Fibroblast of the aortic adventitia (primary cell): ENCODE measurements at regions not wholly inside any gene's neighbourhood (a gene's known extent, or its start where the extent isn't known, plus 50 kb on each side); places are given as distances from the start of the nearest gene placed in this dataset.
A peak's percentile ranks its signal among the peaks of the same experiment; 100 is the strongest.

Experiments used
- DNase-seq: peaks from one replicate; pipeline ENCODE4 v3.0.0-alpha.2; 2010; ENCODE audit warnings: low read depth
- H3K4me3 ChIP-seq: 2 replicates; pipeline ENCODE4 v1.5.1; 2011; ENCODE audit warnings: low read depth, mild to moderate bottlenecking, control low read depth, low read length, moderate library complexity
- CTCF ChIP-seq: IDR thresholded peaks from 2 replicates; pipeline ENCODE4 v1.5.1; 2011; ENCODE audit warnings: mild to moderate bottlenecking, low read length, control low read depth, inconsistent platforms; ENCODE audit not compliant: insufficient read depth

GRCh38 chr15:62873203-62873602, 169.3 kb upstream of the TPM1 start:
- H3K4me3 ChIP-seq: no peak overlapping the region
- no peak for TF ChIP-seq CTCF
- DNase-seq: no peak

- TF ChIP-seq CTCF: no peak
- DNase-seq: no peak
Observed at GRCh38 chr15:62874064-62874463, 168.5 kb upstream of the TPM1 start.

GRCh38 chr15:62874959-62875625, 167.5 kb upstream of the TPM1 start:
- H3K4me3 ChIP-seq: no peak overlapping the region
- no peak for TF ChIP-seq CTCF
- DNase-seq: peak; percentile 76

More at GRCh38 chr15:62874064-62874463, 168.5 kb upstream of the TPM1 start:
- no peak overlapping the region for H3K4me3 ChIP-seq

GRCh38 chr15:62875626-62876021, 166.9 kb upstream of the TPM1 start:
- no peak for DNase-seq
- no peak for TF ChIP-seq CTCF
- H3K4me3 ChIP-seq: no peak overlapping the region

GRCh38 chr15:62877276-62877857, 165.2 kb upstream of the TPM1 start:
- TF ChIP-seq CTCF: no peak
- no peak overlapping the region for H3K4me3 ChIP-seq

GRCh38 chr15:62878070-62878469, 164.5 kb upstream of the TPM1 start:
- no peak for TF ChIP-seq CTCF
- no peak overlapping the region for H3K4me3 ChIP-seq
- DNase-seq: no peak

More at GRCh38 chr15:62877276-62877857, 165.2 kb upstream of the TPM1 start:
- no peak for DNase-seq
